Tibial nerve (tissue), 3 donors: ENCODE measurements at regions not wholly inside any gene's neighbourhood (a gene's known extent, or its start where the extent isn't known, plus 50 kb on each side); places are given as distances from the start of the nearest gene placed in this dataset.

Source experiments
- CTCF ChIP-seq, 5 experiments: fragments of 200-600 bp in 3 of 5; fragments of 450-650 bp in 2 of 5; sonication (generic) in 3 of 5; IDR thresholded peaks; one replicate each; pipeline ENCODE4 v1.5.1; 2016 to 2019; ENCODE audit warnings: antibody characterized with exemption in 5 of 5, mild to moderate bottlenecking in 3 of 5, moderate library complexity in 2 of 5
- POLR2A ChIP-seq, 2 donors: fragments of 450-650 bp; IDR thresholded peaks; one replicate each; pipeline ENCODE4 v1.6.1; 2017; ENCODE audit warnings: antibody characterized with exemption in 2 of 2, mild to moderate bottlenecking in 2 of 2, moderate library complexity in 2 of 2

- TF ChIP-seq CTCF (IDR thresholded peaks at IDR 0.05), result no peak
- no peak for TF ChIP-seq POLR2A (IDR thresholded peaks at IDR 0.05)
Observed at GRCh38 chr10:29950391-29950790, 109.0 kb downstream of the JCAD start.
